B cell (primary cell): ENCODE measurements at regions not wholly inside any gene's neighbourhood (a gene's known extent, or its start where the extent isn't known, plus 50 kb on each side); places are given as distances from the start of the nearest gene placed in this dataset.

Source experiments
- ATAC-seq: fragments of 200-7000 bp; cut with Tn5 transposase; one replicate; pipeline ENCODE4 v1.10.0; 2021; ENCODE audit warnings: low read depth, mild to moderate bottlenecking, moderate number of reproducible peaks, moderate library complexity
- CTCF ChIA-PET: fragments of 350-600 bp; sonication (Branson Sonifier 250); formaldehyde crosslinking; loops from one replicate; lab custom pipeline; 2021; ENCODE audit warnings: antibody characterized with exemption, inconsistent platforms; lab: Charles Lee
- POLR2A ChIA-PET: fragments of 350-600 bp; sonication (Branson Sonifier 250); formaldehyde crosslinking; loops from one replicate; lab custom pipeline; 2021; ENCODE audit warnings: antibody characterized with exemption; lab: Charles Lee
- DNase-seq: peaks from one replicate; pipeline ENCODE4 v3.0.0; 2013
- H2AFZ ChIP-seq: 2 replicates; pipeline ENCODE4 v1.6.1; 2012; ENCODE audit warnings: mild to moderate bottlenecking, low read depth, low read length; ENCODE audit not compliant: insufficient read depth, poor library complexity, severe bottlenecking
- H3K27ac ChIP-seq, 2 donors: 1 replicate in 1 of 2; 2 replicates in 1 of 2; pipeline ENCODE4 v1.5.1; 2012 to 2013; ENCODE audit warnings: low read length in 2 of 2, mild to moderate bottlenecking in 2 of 2, moderate library complexity in 1 of 2
- H3K27me3 ChIP-seq, 4 experiments: fragments of 200-600 bp in 1 of 4; sonication (generic) in 1 of 4; replicated peaks in 1 of 4; 1 replicate in 2 of 4; 2 replicates in 2 of 4; pipeline versions ENCODE4 v1.6.1 to v1.7.0; 2013 to 2016; ENCODE audit warnings: low read length in 3 of 4, mild to moderate bottlenecking in 2 of 4, mixed read lengths in 1 of 4, moderate library complexity in 1 of 4; ENCODE audit not compliant: insufficient read depth in 4 of 4, control insufficient read depth in 3 of 4; ENCODE audit errors: control extremely low read depth in 1 of 4
- H3K36me3 ChIP-seq, 2 experiments: replicated peaks in 1 of 2; 1 replicate in 1 of 2; 2 replicates in 1 of 2; pipeline versions ENCODE4 v1.6.1 to v1.7.1; 2013; ENCODE audit warnings: low read length in 1 of 2; ENCODE audit not compliant: insufficient read depth in 2 of 2, control insufficient read depth in 1 of 2; ENCODE audit errors: control extremely low read depth in 1 of 2, extremely low read depth in 1 of 2
- H3K4me1 ChIP-seq, 2 donors: fragments of 200-600 bp in 1 of 2; sonication (generic) in 1 of 2; 1 replicate in 1 of 2; 2 replicates in 1 of 2; pipeline versions ENCODE4 v1.5.1 to v1.6.1; 2013 to 2017; ENCODE audit warnings: low read length in 2 of 2; ENCODE audit not compliant: control insufficient read depth in 2 of 2, insufficient read depth in 2 of 2
- H3K4me2 ChIP-seq: replicated peaks from 2 replicates; pipeline ENCODE3; 2012; ENCODE audit warnings: mild to moderate bottlenecking, low read depth, low read length; ENCODE audit not compliant: poor library complexity, severe bottlenecking
- H3K4me3 ChIP-seq, 5 experiments: fragments of 200-600 bp in 1 of 5; sonication (generic) in 1 of 5; 1 replicate in 3 of 5; 2 replicates in 2 of 5; pipeline versions ENCODE4 v1.5.1 to v1.7.0; 2011 to 2016; ENCODE audit warnings: low read length in 4 of 5, mild to moderate bottlenecking in 4 of 5, low read depth in 2 of 5, control low read depth in 1 of 5, moderate library complexity in 1 of 5; ENCODE audit not compliant: insufficient read depth in 1 of 5; ENCODE audit errors: control extremely low read depth in 1 of 5, extremely low read depth in 1 of 5
- H3K79me2 ChIP-seq: fragments of 200-600 bp; sonication (generic); one replicate; pipeline ENCODE4 v1.6.0; 2016; ENCODE audit warnings: low read length; ENCODE audit not compliant: control insufficient read depth, insufficient read depth
- H3K9ac ChIP-seq: fragments of 200-600 bp; sonication (generic); 2 replicates; pipeline ENCODE4 v1.6.1; 2017; ENCODE audit warnings: mild to moderate bottlenecking, low read length, moderate library complexity
- H3K9me3 ChIP-seq, 3 donors: one replicate each; pipeline versions ENCODE4 v1.6.1 to v1.7.1; 2013; ENCODE audit warnings: low read length in 2 of 3; ENCODE audit not compliant: control insufficient read depth in 2 of 3, insufficient read depth in 1 of 3; ENCODE audit errors: control extremely low read depth in 1 of 3
- H4K20me1 ChIP-seq: 2 replicates; pipeline ENCODE4 v1.6.0; 2012; ENCODE audit warnings: mild to moderate bottlenecking, low read length; ENCODE audit not compliant: insufficient read depth, control insufficient read depth, poor library complexity, severe bottlenecking
- H3K27ac Mint-ChIP-seq: one replicate; pipeline ENCODE4 v1.8.0; 2021; ENCODE audit warnings: mixed read lengths
- H3K27me3 Mint-ChIP-seq: one replicate; pipeline ENCODE4 v1.8.0; 2021; ENCODE audit warnings: mixed read lengths
- H3K4me1 Mint-ChIP-seq: one replicate; pipeline ENCODE4 v1.8.0; 2021; ENCODE audit warnings: mixed read lengths
- H3K4me3 Mint-ChIP-seq: one replicate; pipeline ENCODE4 v1.8.0; 2021; ENCODE audit warnings: mixed read lengths
- H3K9me3 Mint-ChIP-seq: one replicate; pipeline ENCODE4 v1.8.0; 2022; ENCODE audit warnings: mixed read lengths; ENCODE audit not compliant: insufficient read depth
- CTCF ChIP-seq: fragments of 200-600 bp; IDR thresholded peaks from one replicate; pipeline ENCODE4 v1.8.0; 2022; ENCODE audit warnings: antibody characterized with exemption, mild to moderate bottlenecking
- EZH2 ChIP-seq: IDR thresholded peaks from 2 replicates; pipeline ENCODE4 v1.6.1; 2012; ENCODE audit warnings: borderline replicate concordance, low read depth, mild to moderate bottlenecking, moderate library complexity, low read length; ENCODE audit not compliant: insufficient read depth, poor library complexity, severe bottlenecking
- WGBS: methylation state at CpG from one replicate; pipeline ENCODE4 v1.1.5; 2013; ENCODE audit warnings: missing lambda C conversion rate; ENCODE audit not compliant: insufficient coverage; 5-methylcytosine and 5-hydroxymethylcytosine counted together
- intact Hi-C: fragments of 100-400 bp; cut with micrococcal nuclease; formaldehyde crosslinking; loops from one replicate; pipeline ENCODE4 v1.10.0; 2022

- no peaks in the 10 kb centered on the region for H3K9me3 ChIP-seq
- H3K4me3 ChIP-seq: no peak overlapping the region
- ATAC-seq: no peak
- POLR2A ChIA-PET: no interaction called here
- H3K4me3 Mint-ChIP-seq: no peak overlapping the region
- H3K27ac ChIP-seq: no peak overlapping the region
- no peaks in the 10 kb centered on the region for H4K20me1 ChIP-seq
- WGBS: no CpG with 5 or more reads among the region's 2 CpGs
- H3K36me3 ChIP-seq: no peaks in the 10 kb centered on the region
- DNase-seq: no peak
- no peaks in the 10 kb centered on the region for H3K79me2 ChIP-seq
- H3K4me1 ChIP-seq: no peaks in the 10 kb centered on the region
- no peak overlapping the region for H3K9ac ChIP-seq
- H3K27me3 Mint-ChIP-seq: peaks cover 5% of the 10 kb centered on the region
- H3K27me3 ChIP-seq: no peaks in the 10 kb centered on the region
- TF ChIP-seq CTCF (no peak), EZH2 (no peak)
- no peak overlapping the region for H2AFZ ChIP-seq
- peaks cover 7% of the 10 kb centered on the region for H3K9me3 Mint-ChIP-seq
- H3K27ac Mint-ChIP-seq: no peak overlapping the region
- no peak overlapping the region for H3K4me2 ChIP-seq
- no peaks in the 10 kb centered on the region for H3K4me1 Mint-ChIP-seq
- intact Hi-C loops: no loop called here
- CTCF ChIA-PET: no interaction called here
Observed at GRCh38 chr1:118661769-118662320, 326.3 kb downstream of the TBX15 start.

GRCh38 chr1:118660769-118661168 lies 327.4 kb downstream of the TBX15 start:
- Histone ChIP-seq H3K27ac (no peak overlapping the region), H3K4me1 (no peaks in the 10 kb centered on the region), H3K4me2 (no peak overlapping the region), H3K36me3 (no peaks in the 10 kb centered on the region), H3K27me3 (no peaks in the 10 kb centered on the region), H3K9ac (no peak overlapping the region), H3K9me3 (no peaks in the 10 kb centered on the region), H3K79me2 (no peaks in the 10 kb centered on the region), H4K20me1 (no peaks in the 10 kb centered on the region), H3K4me3 (no peak overlapping the region), H2AFZ (no peak overlapping the region)
- H3K4me3 Mint-ChIP-seq: no peak overlapping the region
- intact Hi-C loops: no loop called here
- no peaks in the 10 kb centered on the region for H3K4me1 Mint-ChIP-seq
- peaks cover 5% of the 10 kb centered on the region for H3K27me3 Mint-ChIP-seq
- no peak for DNase-seq
- TF ChIP-seq CTCF (no peak), EZH2 (no peak)
- H3K9me3 Mint-ChIP-seq: peaks cover 2% of the 10 kb centered on the region
- no CpG with 5 or more reads among the region's 1 CpG for WGBS
- ATAC-seq: no peak
- ChIA-PET POLR2A (no interaction called here), CTCF (no interaction called here)
- H3K27ac Mint-ChIP-seq: no peak overlapping the region
